Left lung (tissue), 4 donors: ENCODE measurements at regions not wholly inside any gene's neighbourhood (a gene's known extent, or its start where the extent isn't known, plus 50 kb on each side); places are given as distances from the start of the nearest gene placed in this dataset.
"Not testable (repeated sequence)": the region's sequence is repeated elsewhere in the genome, so short reads cannot be mapped to it uniquely, and the experiment has no call there.

Experiments used
- ATAC-seq: fragments of 200-7000 bp; cut with Tn5 transposase; one replicate; pipeline ENCODE4 v1.9.1; 2020; ENCODE audit warnings: moderate library complexity
- DNase-seq, 4 donors: peaks; one replicate each; pipeline ENCODE4 v3.0.0-alpha.2; 2013 to 2020
- H3K27ac ChIP-seq, 2 donors: fragments of 200-600 bp; sonication (generic) in 1 of 2; one replicate each; pipeline versions ENCODE4 v1.5.0 to v1.8.0; 2020 to 2021
- H3K27me3 ChIP-seq, 2 donors: fragments of 200-600 bp; sonication (generic) in 1 of 2; one replicate each; pipeline versions ENCODE4 v1.5.0 to v1.8.0; 2020 to 2021
- H3K36me3 ChIP-seq, 2 donors: fragments of 200-600 bp; sonication (generic) in 1 of 2; one replicate each; pipeline versions ENCODE4 v1.5.0 to v1.8.0; 2020 to 2021
- H3K4me1 ChIP-seq, 2 donors: fragments of 200-600 bp; one replicate each; pipeline ENCODE4 v1.8.0; 2021
- H3K4me3 ChIP-seq, 2 donors: fragments of 200-600 bp; sonication (generic) in 1 of 2; one replicate each; pipeline versions ENCODE4 v1.5.0 to v1.8.0; 2020 to 2021; ENCODE audit warnings: mild to moderate bottlenecking in 1 of 2
- H3K9me3 ChIP-seq, 2 donors: fragments of 200-600 bp; sonication (generic) in 1 of 2; one replicate each; pipeline versions ENCODE4 v1.5.0 to v1.8.0; 2020 to 2021
- intact Hi-C, 2 donors: fragments of 100-400 bp; cut with DNase I; formaldehyde crosslinking; loops; one replicate each; pipeline versions ENCODE4 v1.11.2 to v1.14.2; 2022
- TF ChIP-seq, protein P1 (sequence below), 2 donors: fragments of 200-600 bp; sonication (generic) in 1 of 2; IDR thresholded peaks; one replicate each; pipeline versions ENCODE4 v1.5.0 to v1.8.0; 2021; ENCODE audit warnings: antibody characterized with exemption in 2 of 2
- donor health status: DM: no; HTN: yes; CAD: no.
- donor health status: DM: no; HTN: no; CAD: no.

DNA sequence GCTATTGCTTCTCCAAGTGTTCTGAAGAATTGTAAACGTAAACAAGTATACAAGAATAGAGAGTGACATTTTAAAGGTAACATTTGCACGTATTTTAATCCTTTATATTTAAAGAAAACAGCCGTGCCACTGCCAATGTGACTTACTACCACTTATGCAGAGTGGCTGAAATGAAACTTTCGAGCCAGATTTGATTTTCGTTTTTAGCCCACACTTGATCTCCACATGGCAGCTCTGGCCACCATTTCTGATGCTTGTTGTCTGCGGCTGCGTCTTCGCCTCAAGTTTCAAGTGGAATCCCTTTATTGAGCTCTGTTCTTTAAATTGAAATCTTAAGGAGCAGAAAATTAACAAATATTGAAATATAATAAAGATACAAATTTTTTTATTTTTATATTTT lies 70.0 kb downstream of the ELAPOR2 start:
- Histone ChIP-seq H3K4me3 (no peak overlapping the region), H3K9me3 (peaks cover 0 to 22% of the 10 kb centered on the region in 2 donors), H3K36me3 (no peaks in the 10 kb centered on the region), H3K4me1 (peaks cover 0 to 7% of the 10 kb centered on the region in 2 donors), H3K27ac (no peak overlapping the region), H3K27me3 (no peaks in the 10 kb centered on the region)
- TF ChIP-seq, protein P1, sequence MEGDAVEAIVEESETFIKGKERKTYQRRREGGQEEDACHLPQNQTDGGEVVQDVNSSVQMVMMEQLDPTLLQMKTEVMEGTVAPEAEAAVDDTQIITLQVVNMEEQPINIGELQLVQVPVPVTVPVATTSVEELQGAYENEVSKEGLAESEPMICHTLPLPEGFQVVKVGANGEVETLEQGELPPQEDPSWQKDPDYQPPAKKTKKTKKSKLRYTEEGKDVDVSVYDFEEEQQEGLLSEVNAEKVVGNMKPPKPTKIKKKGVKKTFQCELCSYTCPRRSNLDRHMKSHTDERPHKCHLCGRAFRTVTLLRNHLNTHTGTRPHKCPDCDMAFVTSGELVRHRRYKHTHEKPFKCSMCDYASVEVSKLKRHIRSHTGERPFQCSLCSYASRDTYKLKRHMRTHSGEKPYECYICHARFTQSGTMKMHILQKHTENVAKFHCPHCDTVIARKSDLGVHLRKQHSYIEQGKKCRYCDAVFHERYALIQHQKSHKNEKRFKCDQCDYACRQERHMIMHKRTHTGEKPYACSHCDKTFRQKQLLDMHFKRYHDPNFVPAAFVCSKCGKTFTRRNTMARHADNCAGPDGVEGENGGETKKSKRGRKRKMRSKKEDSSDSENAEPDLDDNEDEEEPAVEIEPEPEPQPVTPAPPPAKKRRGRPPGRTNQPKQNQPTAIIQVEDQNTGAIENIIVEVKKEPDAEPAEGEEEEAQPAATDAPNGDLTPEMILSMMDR (IDR thresholded peaks at IDR 0.05) = no peak
- ATAC-seq (no peak), DNase-seq (no peak)
- intact Hi-C loops = no loop called here

- H3K4me1 ChIP-seq, ATAC-seq, H3K27me3 ChIP-seq, H3K4me3 ChIP-seq, H3K27ac ChIP-seq, intact Hi-C loops, DNase-seq, H3K36me3 ChIP-seq: not testable (repeated sequence)
- H3K9me3 ChIP-seq = peaks cover 0 to 24% of the 10 kb centered on the region in 2 donors
Measured at GRCh38 chr7:86987834-86988233, 71.6 kb downstream of the ELAPOR2 start.

DNA sequence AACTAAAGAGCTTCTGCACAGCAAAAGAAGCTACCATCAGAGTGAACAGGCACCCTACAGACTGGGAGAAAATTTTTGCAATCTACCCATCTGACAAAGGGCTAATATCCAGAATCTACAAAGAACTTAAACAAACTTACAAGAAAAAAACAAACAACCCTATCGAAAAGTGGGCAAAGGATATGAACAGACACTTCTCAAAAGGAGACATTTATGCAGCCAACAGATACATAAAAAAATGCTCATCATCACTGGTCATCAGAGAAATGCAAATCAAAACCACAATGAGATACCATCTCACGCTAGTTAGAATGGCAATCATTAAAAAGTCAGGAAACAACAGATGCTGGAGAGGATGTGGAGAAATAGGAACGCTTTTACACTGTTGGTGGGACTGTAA lies 72.1 kb downstream of the ELAPOR2 start:
- ATAC-seq, DNase-seq, H3K27me3 ChIP-seq, intact Hi-C loops, H3K27ac ChIP-seq, H3K36me3 ChIP-seq, H3K4me1 ChIP-seq, H3K4me3 ChIP-seq: not testable (repeated sequence)
- H3K9me3 ChIP-seq = peaks cover 0 to 24% of the 10 kb centered on the region in 2 donors

DNA sequence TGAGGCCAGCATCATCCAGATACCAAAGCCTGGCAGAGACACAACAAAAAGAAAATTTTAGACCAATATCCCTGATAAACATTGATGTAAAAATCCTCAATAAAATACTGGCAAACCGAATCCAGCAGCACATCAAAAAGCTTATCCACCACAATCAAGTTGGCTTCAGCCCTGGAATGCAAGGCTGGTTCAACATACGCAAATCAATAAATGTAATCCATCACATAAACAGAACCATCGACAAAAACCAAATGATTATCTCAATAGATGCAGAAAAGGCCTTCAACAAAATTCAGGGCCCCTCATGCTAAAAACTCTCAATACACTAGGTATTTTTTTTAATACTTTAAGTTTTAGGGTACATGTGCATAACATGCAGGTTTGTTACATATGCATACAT lies 74.1 kb downstream of the ELAPOR2 start:
- ATAC-seq, H3K4me1 ChIP-seq, intact Hi-C loops, H3K27me3 ChIP-seq, DNase-seq, H3K27ac ChIP-seq, H3K4me3 ChIP-seq, H3K36me3 ChIP-seq: not testable (repeated sequence)
- peaks cover 0 to 28% of the 10 kb centered on the region in 2 donors for H3K9me3 ChIP-seq

GRCh38 chr7:86983654-86984053 lies 75.8 kb downstream of the ELAPOR2 start:
- H3K9me3 ChIP-seq = peaks cover 0 to 28% of the 10 kb centered on the region in 2 donors
- H3K4me1 ChIP-seq, DNase-seq, H3K27me3 ChIP-seq, H3K36me3 ChIP-seq, H3K27ac ChIP-seq, intact Hi-C loops, H3K4me3 ChIP-seq, ATAC-seq: not testable (repeated sequence)

DNA sequence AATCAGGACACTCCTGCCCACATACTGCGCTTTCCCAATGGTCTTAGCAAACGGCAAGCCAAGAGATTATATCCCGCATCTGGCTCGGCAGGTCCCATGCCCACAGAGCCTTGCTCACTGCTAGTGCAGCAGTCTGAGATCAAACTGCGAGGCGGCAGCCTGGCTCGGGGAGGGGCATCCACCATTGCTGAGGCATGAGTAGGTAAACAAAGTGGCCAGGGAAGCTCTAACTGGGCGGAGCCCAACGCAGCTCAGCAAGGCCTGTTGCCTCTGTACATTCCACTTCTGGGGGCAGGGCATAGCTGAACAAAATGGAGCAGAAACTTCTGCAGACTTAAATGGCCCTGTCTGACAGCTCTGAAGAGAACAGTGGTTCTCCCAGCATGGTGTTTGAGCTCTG lies 77.5 kb downstream of the ELAPOR2 start:
- H3K4me3 ChIP-seq, H3K36me3 ChIP-seq, H3K27ac ChIP-seq, H3K4me1 ChIP-seq, ATAC-seq, intact Hi-C loops, H3K27me3 ChIP-seq: not testable (repeated sequence)
- DNase-seq = peak in 1 of 4 donors; percentile 61
- peaks cover 0 to 21% of the 10 kb centered on the region in 2 donors for H3K9me3 ChIP-seq

DNA sequence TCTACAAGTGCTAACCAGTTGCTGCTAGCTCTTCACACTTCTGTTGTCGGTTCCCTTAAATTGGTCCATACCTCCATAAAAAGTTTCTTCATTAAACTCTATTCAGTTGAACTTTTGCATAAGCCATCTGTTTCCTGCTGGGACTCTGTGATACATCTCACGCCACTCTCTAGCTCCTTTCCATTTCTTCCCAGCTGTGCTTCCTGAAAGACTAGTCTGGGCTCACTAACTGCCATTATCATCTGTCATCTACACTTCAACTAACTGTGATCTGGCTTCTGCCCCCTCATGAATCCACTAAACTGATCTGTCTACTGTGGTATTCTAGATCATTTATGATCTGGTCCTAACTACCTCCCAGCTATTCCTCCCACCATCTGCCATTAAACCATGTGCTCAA lies 78.3 kb downstream of the ELAPOR2 start:
- ATAC-seq (no peak), DNase-seq (no peak)
- no peaks in the 10 kb centered on the region for H3K36me3 ChIP-seq
- H3K27ac ChIP-seq = no peak overlapping the region
- intact Hi-C loops = no loop called here
- no peak overlapping the region for H3K4me3 ChIP-seq
- H3K9me3 ChIP-seq = peaks cover 0 to 21% of the 10 kb centered on the region in 2 donors
- H3K27me3 ChIP-seq = no peaks in the 10 kb centered on the region
- H3K4me1 ChIP-seq = no peaks in the 10 kb centered on the region
- TF ChIP-seq, protein P1 (IDR thresholded peaks at IDR 0.05) = no peak

GRCh38 chr7:86980223-86980622 lies 79.2 kb downstream of the ELAPOR2 start:
- Histone ChIP-seq H3K4me3 (no peak overlapping the region), H3K9me3 (peaks cover 0 to 14% of the 10 kb centered on the region in 2 donors), H3K27me3 (no peaks in the 10 kb centered on the region), H3K4me1 (no peaks in the 10 kb centered on the region), H3K36me3 (no peaks in the 10 kb centered on the region), H3K27ac (no peak overlapping the region)
- intact Hi-C loops = no loop called here
- ATAC-seq (no peak), DNase-seq (no peak)
- TF ChIP-seq, protein P1 (IDR thresholded peaks at IDR 0.05) = no peak
